ENCODE measurements at regions not wholly inside any gene's neighbourhood (a gene's known extent, or its start where the extent isn't known, plus 50 kb on each side); places are given as distances from the start of the nearest gene placed in this dataset.

DNA sequence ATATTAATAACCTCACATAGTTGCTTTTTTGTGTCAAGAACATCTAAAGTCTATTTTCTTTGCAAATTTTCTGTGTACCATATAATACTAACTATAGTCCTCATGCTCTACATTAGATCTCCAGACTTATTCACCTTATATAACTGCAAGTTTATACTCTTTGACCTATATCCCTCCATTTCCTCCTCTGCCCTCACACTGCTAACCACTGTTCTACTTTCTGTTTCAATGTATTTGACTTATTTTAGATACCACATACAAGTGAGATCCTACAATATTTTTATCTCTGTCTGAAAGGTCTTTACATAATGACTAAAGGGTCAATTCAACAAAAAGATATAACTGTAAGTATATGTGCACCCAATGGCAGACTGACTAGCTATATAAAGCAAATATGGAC is 789.7 kb upstream of the ZNF608 start:
- TF ChIP-seq CTCF (IDR thresholded peaks at IDR 0.05; ENCODE audit: borderline replicate concordance, control extremely low read depth, extremely low read depth, insufficient read depth, missing control alignments), result no peak
- in situ Hi-C loops (cut with MboI; ENCODE audit: low sequenced_read_pairs, unreplicated experiment), result no loop called here
- DNase-seq (ENCODE audit: low spot score), result no peak

DNA sequence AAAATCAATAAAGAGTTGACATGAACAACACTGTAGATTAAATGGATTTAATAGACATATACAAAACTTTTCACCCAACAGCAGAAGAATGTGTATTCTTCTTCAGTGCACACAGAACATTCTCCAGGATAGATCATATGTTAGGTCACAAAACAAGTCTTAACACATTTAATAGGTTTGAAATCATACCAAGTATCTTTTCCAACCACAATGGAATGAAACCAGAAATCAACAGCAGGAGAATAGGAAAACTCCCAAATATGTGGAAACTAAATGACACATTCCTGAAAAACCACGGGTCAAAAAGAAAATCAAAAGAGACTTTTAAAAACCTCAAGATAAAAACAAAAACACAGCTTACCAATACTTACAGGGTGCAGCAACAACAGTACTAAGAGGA is 790.1 kb upstream of the ZNF608 start:
- no peak for DNase-seq (ENCODE audit: low spot score)
- in situ Hi-C loops (cut with MboI; ENCODE audit: low sequenced_read_pairs, unreplicated experiment), result no loop called here
- TF ChIP-seq CTCF (IDR thresholded peaks at IDR 0.05; ENCODE audit: borderline replicate concordance, control extremely low read depth, extremely low read depth, insufficient read depth, missing control alignments), result no peak

- no peak for DNase-seq (ENCODE audit: low spot score)
- TF ChIP-seq CTCF (IDR thresholded peaks at IDR 0.05; ENCODE audit: borderline replicate concordance, control extremely low read depth, extremely low read depth, insufficient read depth, missing control alignments), result no peak
- in situ Hi-C loops (cut with MboI; ENCODE audit: low sequenced_read_pairs, unreplicated experiment), result no loop called here
Observed at GRCh38 chr5:125537661-125538060, 791.2 kb upstream of the ZNF608 start.

DNA sequence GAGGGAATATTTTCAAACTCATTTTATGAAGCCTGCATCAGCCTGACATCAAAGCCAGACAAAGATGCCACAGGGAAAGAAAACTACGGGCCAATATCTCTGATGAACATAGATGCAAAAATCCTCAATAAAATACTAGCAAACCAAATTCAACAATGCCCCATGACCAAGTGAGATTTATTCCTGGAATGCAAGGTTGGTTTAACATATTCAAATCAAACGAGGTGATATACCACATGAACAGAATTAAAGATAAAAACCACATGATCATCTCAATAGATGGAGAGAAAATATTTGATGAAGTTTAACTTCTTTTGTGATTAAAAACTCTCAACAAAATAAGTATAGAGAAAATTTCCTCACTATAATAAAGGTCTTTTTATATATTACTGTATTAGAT is 792.0 kb upstream of the ZNF608 start:
- in situ Hi-C loops (cut with MboI; ENCODE audit: low sequenced_read_pairs, unreplicated experiment), result no loop called here
- TF ChIP-seq CTCF (IDR thresholded peaks at IDR 0.05; ENCODE audit: borderline replicate concordance, control extremely low read depth, extremely low read depth, insufficient read depth, missing control alignments), result no peak
- no peak for DNase-seq (ENCODE audit: low spot score)

GRCh38 chr5:125541085-125541484 is 794.6 kb upstream of the ZNF608 start:
- DNase-seq (ENCODE audit: low spot score), result no peak
- TF ChIP-seq CTCF (IDR thresholded peaks at IDR 0.05; ENCODE audit: borderline replicate concordance, control extremely low read depth, extremely low read depth, insufficient read depth, missing control alignments), result no peak
- in situ Hi-C loops (cut with MboI; ENCODE audit: low sequenced_read_pairs, unreplicated experiment), result no loop called here

DNA sequence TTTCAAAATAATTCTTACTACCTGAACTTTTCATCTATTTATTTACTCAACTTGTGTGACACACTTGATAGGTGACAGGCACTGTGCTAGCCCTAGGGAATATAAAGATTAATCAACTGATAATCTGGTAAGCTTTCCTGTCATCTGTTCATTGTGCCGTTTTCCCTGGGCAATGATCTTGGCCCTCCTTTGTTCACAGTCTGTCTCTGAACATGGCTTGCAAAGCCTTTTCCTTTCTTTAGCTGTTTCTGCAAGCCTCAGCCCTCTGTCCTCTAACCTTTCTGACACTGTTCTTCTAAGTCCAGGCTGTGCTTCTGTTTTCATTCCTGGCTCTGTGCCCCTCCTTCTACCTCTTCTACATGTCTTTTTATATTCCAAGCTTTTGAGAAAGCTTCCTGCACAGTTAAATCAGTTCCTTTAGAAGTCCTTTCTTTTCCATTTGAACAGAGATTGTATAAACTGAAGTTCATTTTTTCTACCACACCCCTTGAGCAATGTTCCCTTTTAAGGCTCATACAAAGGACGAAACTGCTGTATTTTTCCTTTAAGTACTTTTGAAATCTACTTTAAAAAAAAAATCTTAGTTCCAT is 803.0 kb upstream of the ZNF608 start:
- DNase-seq (ENCODE audit: low spot score), result no peak
- no peak for TF ChIP-seq CTCF (IDR thresholded peaks at IDR 0.05; ENCODE audit: borderline replicate concordance, control extremely low read depth, extremely low read depth, insufficient read depth, missing control alignments)
- in situ Hi-C loops (cut with MboI; ENCODE audit: low sequenced_read_pairs, unreplicated experiment), result no loop called here

DNA sequence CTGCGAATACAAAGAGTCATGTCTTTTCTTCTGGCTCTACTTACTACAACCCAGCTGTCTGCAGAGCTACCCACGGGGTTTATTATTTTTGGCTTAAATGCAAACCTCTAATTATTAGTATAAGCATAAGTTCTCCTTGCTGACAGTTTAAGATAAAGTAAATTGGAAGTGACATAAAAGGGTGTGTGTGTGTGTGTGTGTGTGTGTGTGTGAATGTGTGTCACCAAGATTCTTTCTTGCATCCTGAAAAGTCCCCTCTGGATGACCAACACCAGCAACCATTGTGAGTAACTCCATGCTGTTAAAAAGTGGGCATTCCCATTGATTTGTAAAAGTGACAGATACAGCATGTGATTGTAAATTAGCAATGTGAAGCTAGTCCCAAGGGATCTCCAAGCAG is 803.8 kb upstream of the ZNF608 start:
- in situ Hi-C loops (cut with MboI; ENCODE audit: low sequenced_read_pairs, unreplicated experiment), result no loop called here
- TF ChIP-seq CTCF (IDR thresholded peaks at IDR 0.05; ENCODE audit: borderline replicate concordance, control extremely low read depth, extremely low read depth, insufficient read depth, missing control alignments), result no peak
- no peak for DNase-seq (ENCODE audit: low spot score)

Measured in GM13976 (cell line).